ENCODE measurements at regions not wholly inside any gene's neighbourhood (a gene's known extent, or its start where the extent isn't known, plus 50 kb on each side); places are given as distances from the start of the nearest gene placed in this dataset.

DNA sequence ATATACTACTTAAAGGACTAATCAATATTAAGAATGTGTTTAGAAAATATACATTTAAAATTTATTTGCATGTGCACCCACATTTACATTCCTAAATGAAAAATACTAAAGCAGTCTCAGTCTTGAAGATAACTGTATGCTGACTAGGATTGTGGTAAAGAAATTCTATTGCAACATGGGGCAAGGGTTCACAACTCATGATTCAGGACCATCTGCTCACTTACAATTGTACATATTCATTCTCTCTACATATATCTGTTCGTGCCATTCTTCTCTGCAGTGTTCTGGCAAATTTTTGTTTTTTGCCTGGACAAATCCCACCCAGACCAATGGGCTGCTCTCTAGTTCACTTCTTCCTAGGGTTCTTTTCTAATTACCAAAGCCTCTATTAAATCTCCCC is 417.2 kb upstream of the NOVA1 start (continued):
- TF ChIP-seq, protein P1, sequence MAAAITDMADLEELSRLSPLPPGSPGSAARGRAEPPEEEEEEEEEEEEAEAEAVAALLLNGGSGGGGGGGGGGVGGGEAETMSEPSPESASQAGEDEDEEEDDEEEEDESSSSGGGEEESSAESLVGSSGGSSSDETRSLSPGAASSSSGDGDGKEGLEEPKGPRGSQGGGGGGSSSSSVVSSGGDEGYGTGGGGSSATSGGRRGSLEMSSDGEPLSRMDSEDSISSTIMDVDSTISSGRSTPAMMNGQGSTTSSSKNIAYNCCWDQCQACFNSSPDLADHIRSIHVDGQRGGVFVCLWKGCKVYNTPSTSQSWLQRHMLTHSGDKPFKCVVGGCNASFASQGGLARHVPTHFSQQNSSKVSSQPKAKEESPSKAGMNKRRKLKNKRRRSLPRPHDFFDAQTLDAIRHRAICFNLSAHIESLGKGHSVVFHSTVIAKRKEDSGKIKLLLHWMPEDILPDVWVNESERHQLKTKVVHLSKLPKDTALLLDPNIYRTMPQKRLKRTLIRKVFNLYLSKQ (tag by site-specific recombination; IDR thresholded peaks at IDR 0.05; ENCODE audit: borderline replicate concordance): no peak
- TF ChIP-seq, protein P2, sequence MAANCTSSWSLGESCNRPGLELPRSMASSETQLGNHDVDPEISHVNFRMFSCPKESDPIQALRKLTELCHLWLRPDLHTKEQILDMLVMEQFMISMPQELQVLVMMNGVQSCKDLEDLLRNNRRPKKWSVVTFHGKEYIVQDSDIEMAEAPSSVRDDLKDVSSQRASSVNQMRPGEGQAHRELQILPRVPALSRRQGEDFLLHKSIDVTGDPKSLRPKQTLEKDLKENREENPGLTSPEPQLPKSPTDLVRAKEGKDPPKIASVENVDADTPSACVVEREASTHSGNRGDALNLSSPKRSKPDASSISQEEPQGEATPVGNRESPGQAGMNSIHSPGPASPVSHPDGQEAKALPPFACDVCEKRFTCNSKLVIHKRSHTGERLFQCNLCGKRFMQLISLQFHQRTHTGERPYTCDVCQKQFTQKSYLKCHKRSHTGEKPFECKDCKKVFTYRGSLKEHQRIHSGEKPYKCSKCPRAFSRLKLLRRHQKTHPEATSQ (tag by site-specific recombination; IDR thresholded peaks at IDR 0.05): no peak
- TF ChIP-seq SALL2 (tag by site-specific recombination; IDR thresholded peaks at IDR 0.05; ENCODE audit: borderline replicate concordance) (no peak), ZNF629 (tag by site-specific recombination; IDR thresholded peaks at IDR 0.05) (no peak), ZNF132 (tag by site-specific recombination; IDR thresholded peaks at IDR 0.05; ENCODE audit: borderline replicate concordance) (no peak)

DNA sequence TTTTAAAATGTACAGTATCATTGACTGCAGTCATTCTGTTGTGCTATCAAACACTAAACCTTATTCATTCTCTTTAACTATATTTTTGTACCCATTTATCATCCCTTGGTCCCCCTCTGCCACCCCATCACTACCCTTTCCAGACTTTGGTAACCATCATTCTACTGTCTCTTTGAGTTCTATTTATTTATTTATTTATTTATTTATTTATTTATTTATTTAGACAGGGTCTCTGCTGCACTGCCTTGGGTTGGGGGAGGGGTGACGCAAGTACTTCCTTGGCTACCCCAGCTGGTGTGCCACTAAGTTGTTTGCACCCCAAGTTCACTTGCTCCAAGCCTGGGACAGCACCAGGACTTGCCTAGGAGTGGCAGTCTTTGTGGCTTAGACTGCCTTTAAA is 427.8 kb upstream of the NOVA1 start:
- Histone ChIP-seq H3K4me3 (ENCODE audit: low read depth, low read length) (no peak overlapping the region), H3K4me1 (ENCODE audit: control insufficient read depth, insufficient read depth, low read length) (no peaks in the 10 kb centered on the region), H3K9me3 (ENCODE audit: control insufficient read depth, insufficient read depth, low read depth, low read length) (no peaks in the 10 kb centered on the region), H3K27ac (ENCODE audit: extremely low read depth, low read depth, low read length) (no peak overlapping the region), H3K36me3 (ENCODE audit: control insufficient read depth in 2 of 2, insufficient read depth in 1 of 2, low read length in 2 of 2) (no peaks in the 10 kb centered on the region)
- CTCF ChIA-PET: no interaction called here
- POLR2A ChIA-PET: no interaction called here
- TF ChIP-seq ZNF626 (tag by site-specific recombination; IDR thresholded peaks at IDR 0.05) (no peak), ZNF169 (tag by site-specific recombination; IDR thresholded peaks at IDR 0.05) (no peak), ZSCAN23 (tag by site-specific recombination; IDR thresholded peaks at IDR 0.05) (no peak), ZNF202 (tag by site-specific recombination; IDR thresholded peaks at IDR 0.05; ENCODE audit: borderline replicate concordance) (peak; percentile 54; the same call in 1 of the 2 replicates), ZNF2 (tag by site-specific recombination; IDR thresholded peaks at IDR 0.05) (no peak), ZNF654 (tag by site-specific recombination; IDR thresholded peaks at IDR 0.05; ENCODE audit: low read depth) (no peak), ZBTB8A (tag by site-specific recombination; IDR thresholded peaks at IDR 0.05) (0 out of 2 replicates have a peak, but pooled peaks have one; percentile 27), ZNF610 (tag by site-specific recombination; IDR thresholded peaks at IDR 0.05; ENCODE audit: borderline replicate concordance) (no peak), ZNF555 (tag by site-specific recombination; conservative IDR thresholded peaks at IDR 0.05) (peak; percentile 49), ZNF140 (tag by site-specific recombination; IDR thresholded peaks at IDR 0.05) (peak; percentile 19; the same call in 1 of the 2 replicates), ZBTB7A (tag by site-specific recombination; IDR thresholded peaks at IDR 0.05; ENCODE audit: low read depth) (no peak), ZNF426 (tag by site-specific recombination; IDR thresholded peaks at IDR 0.05) (peak; percentile 40), ZNF433 (tag by site-specific recombination; IDR thresholded peaks at IDR 0.05; ENCODE audit: low read depth) (0 out of 2 replicates have a peak, but pooled peaks have one; percentile 25), ZFHX2 (tag by site-specific recombination; conservative IDR thresholded peaks at IDR 0.05) (no peak), KLF1 (tag by site-specific recombination; IDR thresholded peaks at IDR 0.05) (no peak), ZBTB17 (tag by site-specific recombination; IDR thresholded peaks at IDR 0.05) (no peak), ZNF560 (tag by site-specific recombination; IDR thresholded peaks at IDR 0.05; ENCODE audit: borderline replicate concordance) (no peak), ZNF623 (tag by site-specific recombination; IDR thresholded peaks at IDR 0.05) (0 out of 2 replicates have a peak, but pooled peaks have one; percentile 34)
- TF ChIP-seq, protein P3, sequence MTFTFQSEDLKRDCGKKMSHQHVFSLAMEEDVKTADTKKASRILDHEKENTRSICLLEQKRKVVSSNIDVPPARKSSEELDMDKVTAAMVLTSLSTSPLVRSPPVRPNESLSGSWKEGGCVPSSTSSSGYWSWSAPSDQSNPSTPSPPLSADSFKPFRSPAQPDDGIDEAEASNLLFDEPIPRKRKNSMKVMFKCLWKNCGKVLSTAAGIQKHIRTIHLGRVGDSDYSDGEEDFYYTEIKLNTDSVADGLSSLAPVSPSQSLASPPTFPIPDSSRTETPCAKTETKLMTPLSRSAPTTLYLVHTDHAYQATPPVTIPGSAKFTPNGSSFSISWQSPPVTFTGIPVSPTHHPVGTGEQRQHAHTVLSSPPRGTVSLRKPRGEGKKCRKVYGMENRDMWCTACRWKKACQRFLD (tag by site-specific recombination; IDR thresholded peaks at IDR 0.05): no peak
- TF ChIP-seq, protein P4, sequence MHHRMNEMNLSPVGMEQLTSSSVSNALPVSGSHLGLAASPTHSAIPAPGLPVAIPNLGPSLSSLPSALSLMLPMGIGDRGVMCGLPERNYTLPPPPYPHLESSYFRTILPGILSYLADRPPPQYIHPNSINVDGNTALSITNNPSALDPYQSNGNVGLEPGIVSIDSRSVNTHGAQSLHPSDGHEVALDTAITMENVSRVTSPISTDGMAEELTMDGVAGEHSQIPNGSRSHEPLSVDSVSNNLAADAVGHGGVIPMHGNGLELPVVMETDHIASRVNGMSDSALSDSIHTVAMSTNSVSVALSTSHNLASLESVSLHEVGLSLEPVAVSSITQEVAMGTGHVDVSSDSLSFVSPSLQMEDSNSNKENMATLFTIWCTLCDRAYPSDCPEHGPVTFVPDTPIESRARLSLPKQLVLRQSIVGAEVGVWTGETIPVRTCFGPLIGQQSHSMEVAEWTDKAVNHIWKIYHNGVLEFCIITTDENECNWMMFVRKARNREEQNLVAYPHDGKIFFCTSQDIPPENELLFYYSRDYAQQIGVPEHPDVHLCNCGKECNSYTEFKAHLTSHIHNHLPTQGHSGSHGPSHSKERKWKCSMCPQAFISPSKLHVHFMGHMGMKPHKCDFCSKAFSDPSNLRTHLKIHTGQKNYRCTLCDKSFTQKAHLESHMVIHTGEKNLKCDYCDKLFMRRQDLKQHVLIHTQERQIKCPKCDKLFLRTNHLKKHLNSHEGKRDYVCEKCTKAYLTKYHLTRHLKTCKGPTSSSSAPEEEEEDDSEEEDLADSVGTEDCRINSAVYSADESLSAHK (tag by site-specific recombination; IDR thresholded peaks at IDR 0.05): no peak
- TF ChIP-seq, protein P2 (tag by site-specific recombination; IDR thresholded peaks at IDR 0.05): no peak
- TF ChIP-seq, protein P5, sequence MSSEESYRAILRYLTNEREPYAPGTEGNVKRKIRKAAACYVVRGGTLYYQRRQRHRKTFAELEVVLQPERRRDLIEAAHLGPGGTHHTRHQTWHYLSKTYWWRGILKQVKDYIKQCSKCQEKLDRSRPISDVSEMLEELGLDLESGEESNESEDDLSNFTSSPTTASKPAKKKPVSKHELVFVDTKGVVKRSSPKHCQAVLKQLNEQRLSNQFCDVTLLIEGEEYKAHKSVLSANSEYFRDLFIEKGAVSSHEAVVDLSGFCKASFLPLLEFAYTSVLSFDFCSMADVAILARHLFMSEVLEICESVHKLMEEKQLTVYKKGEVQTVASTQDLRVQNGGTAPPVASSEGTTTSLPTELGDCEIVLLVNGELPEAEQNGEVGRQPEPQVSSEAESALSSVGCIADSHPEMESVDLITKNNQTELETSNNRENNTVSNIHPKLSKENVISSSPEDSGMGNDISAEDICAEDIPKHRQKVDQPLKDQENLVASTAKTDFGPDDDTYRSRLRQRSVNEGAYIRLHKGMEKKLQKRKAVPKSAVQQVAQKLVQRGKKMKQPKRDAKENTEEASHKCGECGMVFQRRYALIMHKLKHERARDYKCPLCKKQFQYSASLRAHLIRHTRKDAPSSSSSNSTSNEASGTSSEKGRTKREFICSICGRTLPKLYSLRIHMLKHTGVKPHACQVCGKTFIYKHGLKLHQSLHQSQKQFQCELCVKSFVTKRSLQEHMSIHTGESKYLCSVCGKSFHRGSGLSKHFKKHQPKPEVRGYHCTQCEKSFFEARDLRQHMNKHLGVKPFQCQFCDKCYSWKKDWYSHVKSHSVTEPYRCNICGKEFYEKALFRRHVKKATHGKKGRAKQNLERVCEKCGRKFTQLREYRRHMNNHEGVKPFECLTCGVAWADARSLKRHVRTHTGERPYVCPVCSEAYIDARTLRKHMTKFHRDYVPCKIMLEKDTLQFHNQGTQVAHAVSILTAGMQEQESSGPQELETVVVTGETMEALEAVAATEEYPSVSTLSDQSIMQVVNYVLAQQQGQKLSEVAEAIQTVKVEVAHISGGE (tag by site-specific recombination; conservative IDR thresholded peaks at IDR 0.05; ENCODE audit: low read depth): peak; percentile 41; the same call in 1 of the 2 replicates

Measured in HEK293 (cell line).